SK-N-SH treated with all-trans-retinoic acid at 6 μM for 48 hours (cell line): ENCODE measurements at regions not wholly inside any gene's neighbourhood (a gene's known extent, or its start where the extent isn't known, plus 50 kb on each side); places are given as distances from the start of the nearest gene placed in this dataset.

Source experiments
- ARNTL ChIP-seq: fragments of 450-650 bp; formaldehyde crosslinking; IDR thresholded peaks from 2 replicates; pipeline ENCODE4 v1.5.0; 2020; ENCODE audit warnings: low read depth, mild to moderate bottlenecking, moderate library complexity, borderline replicate concordance
- BACH2 ChIP-seq: fragments of 250-450 bp; sonication (Bioruptor Pico); IDR thresholded peaks from 2 replicates; pipeline ENCODE4 v1.9.0; 2021; ENCODE audit warnings: mild to moderate bottlenecking, borderline replicate concordance
- CSDC2 ChIP-seq: fragments of 250-450 bp; sonication (Bioruptor Pico); IDR thresholded peaks from 2 replicates; pipeline ENCODE4 v1.5.0; 2020; ENCODE audit warnings: mild to moderate bottlenecking, moderate library complexity
- OSR1 ChIP-seq: fragments of 250-450 bp; sonication (Bioruptor Pico); IDR thresholded peaks from 2 replicates; pipeline ENCODE4 v1.8.0; 2022; ENCODE audit warnings: moderate library complexity, mild to moderate bottlenecking, inconsistent platforms
- PATZ1 ChIP-seq: fragments of 250-450 bp; sonication (Bioruptor Pico); IDR thresholded peaks from 2 replicates; pipeline ENCODE4 v1.8.0; 2020; ENCODE audit warnings: mild to moderate bottlenecking, moderate library complexity, borderline replicate concordance
- RARB ChIP-seq: fragments of 250-450 bp; sonication (Bioruptor Pico); IDR thresholded peaks from 2 replicates; pipeline ENCODE4 v1.8.0; 2021; ENCODE audit warnings: mild to moderate bottlenecking, moderate library complexity
- TCF4 ChIP-seq: fragments of 250-450 bp; sonication (Bioruptor Pico); IDR thresholded peaks from 2 replicates; pipeline ENCODE4 v1.8.0; 2021; ENCODE audit warnings: mild to moderate bottlenecking, moderate library complexity, borderline replicate concordance
- ZFP3 ChIP-seq: fragments of 250-450 bp; sonication (Bioruptor Pico); IDR thresholded peaks from 2 replicates; pipeline ENCODE4 v1.5.0; 2020; ENCODE audit warnings: mild to moderate bottlenecking, moderate library complexity
- ZNF565 ChIP-seq: fragments of 450-650 bp; formaldehyde crosslinking; conservative IDR thresholded peaks from 2 replicates; pipeline ENCODE4 v1.5.0; 2020; ENCODE audit warnings: low read depth, mild to moderate bottlenecking, moderate library complexity
- ZNF70 ChIP-seq: fragments of 450-650 bp; formaldehyde crosslinking; IDR thresholded peaks from 2 replicates; pipeline ENCODE4 v1.5.0; 2020; ENCODE audit warnings: mild to moderate bottlenecking, moderate library complexity
- ZNF8 ChIP-seq: fragments of 450-650 bp; formaldehyde crosslinking; IDR thresholded peaks from 2 replicates; pipeline ENCODE4 v1.5.0; 2020; ENCODE audit warnings: mild to moderate bottlenecking, moderate library complexity

GRCh38 chr6:145564553-145564952, 170.8 kb downstream of the EPM2A start:
- TF ChIP-seq PATZ1, result no peak
- TF ChIP-seq ZNF70 (CRISPR knock-in tag), result no peak
- no peak for TF ChIP-seq ZFP3 (CRISPR knock-in tag)
- TF ChIP-seq RARB, result no peak
- TF ChIP-seq ARNTL (CRISPR knock-in tag), result no peak
- TF ChIP-seq CSDC2 (CRISPR knock-in tag), result no peak
- no peak for TF ChIP-seq TCF4 (CRISPR knock-in tag)
- TF ChIP-seq BACH2 (CRISPR knock-in tag), result no peak
- no peak for TF ChIP-seq ZNF565 (CRISPR knock-in tag)
- no peak for TF ChIP-seq OSR1 (CRISPR knock-in tag)
- no peak for TF ChIP-seq ZNF8 (CRISPR knock-in tag)
